ENCODE measurements at regions not wholly inside any gene's neighbourhood (a gene's known extent, or its start where the extent isn't known, plus 50 kb on each side); places are given as distances from the start of the nearest gene placed in this dataset.

- Histone ChIP-seq H3K36me3 (ENCODE audit: control insufficient read depth, insufficient read depth, low read length) (no peaks in the 10 kb centered on the region), H3K27me3 (ENCODE audit: control insufficient read depth, insufficient read depth, low read length) (no peaks in the 10 kb centered on the region), H3K9me3 (ENCODE audit: control insufficient read depth, insufficient read depth, low read depth, low read length) (no peaks in the 10 kb centered on the region), H2AFZ (ENCODE audit: low read length) (no peak overlapping the region), H3K9ac (ENCODE audit: insufficient read depth, low read length) (no peak overlapping the region), H3K27ac (ENCODE audit: insufficient read depth, low read length) (no peak overlapping the region), H3K4me1 (ENCODE audit: control insufficient read depth, extremely low read depth, insufficient read depth, low read length) (no peaks in the 10 kb centered on the region), H3K4me2 (ENCODE audit: extremely low read depth, insufficient read depth, low read length) (no peak overlapping the region), H3K79me2 (ENCODE audit: control insufficient read depth, insufficient read depth, low read length) (no peaks in the 10 kb centered on the region), H4K20me1 (ENCODE audit: control insufficient read depth, extremely low read depth, insufficient read depth, low read length) (no peaks in the 10 kb centered on the region), H3K4me3 (replicated peaks in 1 of 4; ENCODE audit: control extremely low read depth in 1 of 4, insufficient read depth in 1 of 4, low read depth in 3 of 4, low read length in 4 of 4) (no peak overlapping the region)
- DNase-seq (ENCODE audit: low read depth in 2 of 2): no peak
- no peak for TF ChIP-seq EZH2 (IDR thresholded peaks at IDR 0.05; ENCODE audit: low read length, missing control alignments)
- TF ChIP-seq CTCF (conservative IDR thresholded peaks at IDR 0.05 in 1 of 2, IDR thresholded peaks at IDR 0.05 in 1 of 2; ENCODE audit: low read depth in 1 of 2, low read length in 2 of 2): no peak
Observed at GRCh38 chr4:35926788-35927187, 317.5 kb downstream of the ARAP2 start.

DNA sequence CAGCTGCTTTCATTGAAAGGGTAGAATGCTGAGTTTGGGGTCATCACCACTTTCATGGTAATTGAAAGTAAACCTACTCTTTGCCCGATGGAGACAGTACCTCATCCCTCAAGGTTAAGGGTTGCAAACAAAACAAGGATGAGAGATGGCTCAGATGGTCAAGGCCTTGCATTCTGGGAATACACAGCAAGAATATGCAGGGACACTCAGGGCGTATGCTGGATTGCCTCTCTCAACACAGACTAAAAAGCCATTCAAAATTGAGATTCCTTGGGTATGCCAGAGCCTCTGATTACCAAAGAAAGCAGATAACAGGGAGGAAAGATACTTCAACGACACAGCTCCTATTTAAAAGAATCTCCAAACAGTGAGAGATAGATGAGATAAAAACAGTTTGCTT lies 310.4 kb downstream of the ARAP2 start:
- DNase-seq (ENCODE audit: low read depth in 2 of 2): no peak
- H3K79me2 ChIP-seq (ENCODE audit: control insufficient read depth, insufficient read depth, low read length): no peaks in the 10 kb centered on the region
- no peak overlapping the region for H2AFZ ChIP-seq (ENCODE audit: low read length)
- no peaks in the 10 kb centered on the region for H4K20me1 ChIP-seq (ENCODE audit: control insufficient read depth, extremely low read depth, insufficient read depth, low read length)
- H3K4me2 ChIP-seq (ENCODE audit: extremely low read depth, insufficient read depth, low read length): no peak overlapping the region
- no peaks in the 10 kb centered on the region for H3K9me3 ChIP-seq (ENCODE audit: control insufficient read depth, insufficient read depth, low read depth, low read length)
- no peaks in the 10 kb centered on the region for H3K27me3 ChIP-seq (ENCODE audit: control insufficient read depth, insufficient read depth, low read length)
- H3K36me3 ChIP-seq (ENCODE audit: control insufficient read depth, insufficient read depth, low read length): no peaks in the 10 kb centered on the region
- H3K9ac ChIP-seq (ENCODE audit: insufficient read depth, low read length): no peak overlapping the region
- TF ChIP-seq EZH2 (IDR thresholded peaks at IDR 0.05; ENCODE audit: low read length, missing control alignments): no peak
- no peak for TF ChIP-seq CTCF (conservative IDR thresholded peaks at IDR 0.05 in 1 of 2, IDR thresholded peaks at IDR 0.05 in 1 of 2; ENCODE audit: low read depth in 1 of 2, low read length in 2 of 2)
- no peak overlapping the region for H3K27ac ChIP-seq (ENCODE audit: insufficient read depth, low read length)
- no peaks in the 10 kb centered on the region for H3K4me1 ChIP-seq (ENCODE audit: control insufficient read depth, extremely low read depth, insufficient read depth, low read length)
- H3K4me3 ChIP-seq (replicated peaks in 1 of 4; ENCODE audit: control extremely low read depth in 1 of 4, insufficient read depth in 1 of 4, low read depth in 3 of 4, low read length in 4 of 4): no peak overlapping the region

DNA sequence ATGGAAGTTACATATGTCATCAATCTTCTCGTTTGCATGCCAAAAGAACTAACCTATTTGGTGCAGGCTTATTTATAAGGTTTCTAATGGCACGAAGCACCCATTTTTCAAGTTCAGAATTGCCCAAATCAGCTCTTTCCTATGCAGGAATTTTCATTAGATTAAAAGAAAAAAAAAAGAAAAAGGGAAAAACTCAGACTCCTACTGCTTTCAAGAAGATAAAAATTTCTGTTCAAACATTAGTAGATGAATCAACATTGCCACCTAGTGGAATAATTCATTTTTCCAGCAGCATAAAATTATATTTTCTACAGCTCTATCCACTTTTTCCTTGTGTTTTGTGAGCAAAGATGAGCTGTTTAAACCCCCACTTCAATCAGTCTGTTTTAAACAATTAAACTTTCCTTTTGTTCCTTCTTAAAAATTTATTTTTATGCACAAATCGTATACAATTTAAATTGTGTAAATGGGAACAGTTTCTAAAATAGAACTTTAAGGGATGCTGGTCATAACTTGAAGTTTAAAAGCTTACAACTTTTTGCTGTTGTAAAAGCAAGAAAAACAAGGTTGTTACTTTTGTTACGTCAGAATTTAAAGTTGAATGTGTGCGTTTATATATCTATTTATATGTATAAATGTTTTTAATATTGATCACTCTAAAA lies 309.9 kb downstream of the ARAP2 start:
- Histone ChIP-seq H3K4me2 (ENCODE audit: extremely low read depth, insufficient read depth, low read length) (no peak overlapping the region), H2AFZ (ENCODE audit: low read length) (no peak overlapping the region), H3K27ac (ENCODE audit: insufficient read depth, low read length) (no peak overlapping the region), H3K36me3 (ENCODE audit: control insufficient read depth, insufficient read depth, low read length) (no peaks in the 10 kb centered on the region), H3K79me2 (ENCODE audit: control insufficient read depth, insufficient read depth, low read length) (no peaks in the 10 kb centered on the region), H3K9me3 (ENCODE audit: control insufficient read depth, insufficient read depth, low read depth, low read length) (no peaks in the 10 kb centered on the region), H4K20me1 (ENCODE audit: control insufficient read depth, extremely low read depth, insufficient read depth, low read length) (no peaks in the 10 kb centered on the region), H3K4me1 (ENCODE audit: control insufficient read depth, extremely low read depth, insufficient read depth, low read length) (no peaks in the 10 kb centered on the region), H3K4me3 (replicated peaks in 1 of 4; ENCODE audit: control extremely low read depth in 1 of 4, insufficient read depth in 1 of 4, low read depth in 3 of 4, low read length in 4 of 4) (no peak overlapping the region), H3K9ac (ENCODE audit: insufficient read depth, low read length) (no peak overlapping the region), H3K27me3 (ENCODE audit: control insufficient read depth, insufficient read depth, low read length) (no peaks in the 10 kb centered on the region)
- TF ChIP-seq CTCF (conservative IDR thresholded peaks at IDR 0.05 in 1 of 2, IDR thresholded peaks at IDR 0.05 in 1 of 2; ENCODE audit: low read depth in 1 of 2, low read length in 2 of 2) (peak in 1 of 2 donors; percentile 40), EZH2 (IDR thresholded peaks at IDR 0.05; ENCODE audit: low read length, missing control alignments) (no peak)
- peak; percentile 22 to 33 for DNase-seq (ENCODE audit: low read depth in 2 of 2)

All from fibroblast of lung (primary cell).